ENCODE measurements at regions not wholly inside any gene's neighbourhood (a gene's known extent, or its start where the extent isn't known, plus 50 kb on each side); places are given as distances from the start of the nearest gene placed in this dataset.

GRCh38 chr1:116298746-116299145 lies 74.3 kb upstream of the ATP1A1 start:
- no peak for ATAC-seq

- peak; percentile 72 for ATAC-seq
Measured at GRCh38 chr1:116299248-116299647, 73.8 kb upstream of the ATP1A1 start.

GRCh38 chr1:116302281-116302680 lies 70.8 kb upstream of the ATP1A1 start:
- ATAC-seq = no peak

GRCh38 chr1:116306102-116306501 lies 66.9 kb upstream of the ATP1A1 start:
- ATAC-seq = no peak

- no peak for ATAC-seq
Measured at GRCh38 chr1:116306840-116307442, 66.1 kb upstream of the ATP1A1 start.

GRCh38 chr1:116308276-116308675 lies 64.8 kb upstream of the ATP1A1 start:
- ATAC-seq = no peak

GRCh38 chr1:116309090-116309870 lies 63.8 kb upstream of the ATP1A1 start:
- ATAC-seq = peak; percentile 67

DNA sequence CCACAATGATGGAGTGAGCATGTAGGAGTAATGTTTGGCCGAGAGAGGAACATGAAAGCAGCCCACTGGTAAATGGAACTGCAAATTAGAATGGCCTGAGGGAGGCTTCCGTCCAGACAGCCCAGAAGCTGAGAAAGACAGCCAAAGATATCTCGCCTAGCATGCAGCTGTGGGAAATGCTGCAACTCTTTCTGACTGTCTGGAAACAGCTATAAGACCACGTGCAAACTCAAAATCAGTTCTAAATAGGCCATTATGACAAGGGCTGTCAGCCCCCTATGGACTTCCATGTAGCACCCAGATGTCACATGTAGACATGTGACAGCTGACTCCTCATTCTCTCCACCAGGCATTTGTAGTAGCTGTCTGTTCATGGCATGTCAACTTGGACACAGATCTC lies 62.9 kb upstream of the ATP1A1 start:
- ATAC-seq = no peak

- ATAC-seq = no peak
Measured at GRCh38 chr1:116311193-116311592, 61.9 kb upstream of the ATP1A1 start.

DNA sequence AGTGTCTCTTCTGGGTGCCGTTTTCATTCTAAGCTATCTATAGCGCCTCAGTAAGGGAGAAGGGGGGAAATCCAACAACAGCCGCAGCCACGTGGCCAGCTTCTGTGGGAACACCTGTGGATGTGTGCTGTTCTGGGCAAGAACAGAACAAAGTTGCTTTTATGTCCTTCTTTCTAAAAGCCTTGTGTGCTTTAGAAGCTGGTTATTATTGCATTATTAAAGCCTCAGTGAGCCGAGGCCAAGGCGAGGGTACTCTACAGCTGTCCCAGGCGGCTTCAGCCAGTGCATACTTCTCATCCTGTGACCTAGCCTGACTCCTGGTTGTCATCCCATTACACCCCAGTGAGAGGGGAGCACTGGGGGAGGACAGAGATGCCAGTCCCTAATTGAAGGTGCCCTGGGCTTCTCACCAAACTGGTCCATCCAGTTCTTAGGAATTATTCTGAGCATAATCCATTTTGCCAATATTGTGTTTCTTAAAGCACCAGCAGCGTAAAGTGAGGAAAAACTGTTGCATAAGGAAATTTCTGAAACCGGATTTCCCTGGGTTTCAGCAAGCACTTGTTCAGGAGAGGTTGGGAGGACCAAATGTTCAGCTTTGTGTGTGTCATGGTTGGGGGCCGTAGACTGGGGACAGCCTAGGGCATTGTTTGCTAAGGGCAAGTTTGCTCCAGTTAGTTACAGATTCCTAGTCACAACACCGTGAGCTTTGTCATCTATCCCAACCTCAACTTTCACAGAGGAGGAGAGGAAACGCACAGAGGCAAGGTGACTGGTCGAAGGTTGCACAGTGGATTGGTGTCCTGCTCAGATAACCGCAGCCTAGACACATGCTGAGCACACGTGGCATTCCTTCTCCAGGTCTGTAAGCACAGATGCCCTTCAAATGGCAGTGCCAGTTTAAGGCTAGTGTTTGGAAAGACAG lies 61.0 kb upstream of the ATP1A1 start:
- ATAC-seq = peak; percentile 76

GRCh38 chr1:116312681-116313069 lies 60.4 kb upstream of the ATP1A1 start:
- no peak for ATAC-seq

DNA sequence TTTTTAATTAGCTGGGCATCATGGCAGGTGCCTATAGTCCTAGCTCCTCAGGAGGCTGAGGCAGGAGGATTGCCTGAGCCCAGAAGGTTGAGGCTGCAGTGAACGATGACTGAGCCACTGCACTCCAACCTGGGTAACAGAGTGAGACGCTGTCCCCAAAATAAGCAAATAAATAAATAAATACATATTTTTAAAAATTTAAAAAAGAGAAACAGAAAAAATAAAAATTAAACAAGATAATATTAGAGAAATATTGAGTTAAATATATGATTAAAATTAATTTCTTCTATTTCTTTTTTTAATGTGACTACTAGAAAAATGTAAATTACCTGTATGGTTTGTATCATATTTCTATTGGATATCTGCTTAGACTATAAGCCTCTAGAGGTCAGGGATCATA lies 59.3 kb upstream of the ATP1A1 start:
- ATAC-seq = no peak

GRCh38 chr1:116314305-116314919 lies 58.6 kb upstream of the ATP1A1 start:
- ATAC-seq = no peak

DNA sequence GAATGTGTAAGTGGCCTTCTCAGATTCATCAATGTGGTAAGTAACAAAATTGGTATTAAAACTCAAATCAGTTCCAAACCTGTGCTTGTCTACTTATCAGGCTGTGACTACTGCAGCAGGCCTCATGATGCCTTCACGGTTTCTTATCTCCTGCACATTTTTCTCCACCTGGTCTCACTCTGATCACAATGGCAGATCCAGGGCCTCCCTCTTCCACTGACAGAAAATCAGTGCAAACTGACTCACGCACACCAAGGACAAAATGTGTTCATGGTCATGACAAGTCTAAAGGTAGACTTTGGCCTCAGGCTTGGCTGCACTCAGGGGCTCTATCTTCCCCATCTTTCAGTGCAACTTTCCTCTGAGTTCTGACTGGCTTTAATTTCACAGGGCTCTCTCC lies 56.7 kb upstream of the ATP1A1 start:
- ATAC-seq = no peak

DNA sequence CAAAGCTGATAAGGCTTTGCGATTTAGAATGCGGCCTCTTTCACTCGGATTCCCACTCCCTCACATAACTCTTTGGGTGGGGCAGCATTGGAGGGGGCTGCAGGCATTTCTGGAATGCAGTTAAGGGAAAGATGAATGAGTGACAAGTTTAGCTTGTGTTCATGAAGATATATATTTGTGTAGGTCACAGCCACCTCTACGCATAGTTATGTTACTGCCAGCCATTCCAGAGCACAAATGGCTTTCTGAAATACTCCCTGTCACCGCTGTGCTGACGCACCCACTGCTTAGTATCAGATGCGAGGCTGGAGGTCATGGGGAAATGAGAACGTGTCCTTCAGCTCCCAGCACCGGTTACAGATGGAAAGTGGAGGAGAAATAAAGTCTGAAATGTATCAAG lies 54.1 kb upstream of the ATP1A1 start:
- ATAC-seq = no peak

DNA sequence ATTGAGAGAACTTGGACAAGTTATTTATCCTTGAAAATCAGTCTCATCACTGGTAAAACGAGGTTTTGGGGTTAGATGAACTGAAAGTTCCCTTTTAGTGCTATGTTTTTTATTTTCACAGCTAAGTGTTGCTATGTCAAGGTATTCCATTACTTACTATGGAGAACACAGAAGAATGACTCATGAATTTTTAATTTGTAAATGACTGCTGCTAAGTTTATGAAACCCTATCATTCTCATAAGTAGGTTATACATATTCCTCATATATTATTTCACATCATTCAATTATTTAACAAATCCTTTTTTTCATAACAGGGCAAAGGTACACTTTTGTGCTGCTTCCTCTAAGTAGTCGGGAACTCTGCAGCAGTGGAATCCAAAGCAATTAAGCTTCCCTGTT lies 52.2 kb upstream of the ATP1A1 start:
- no peak for ATAC-seq

DNA sequence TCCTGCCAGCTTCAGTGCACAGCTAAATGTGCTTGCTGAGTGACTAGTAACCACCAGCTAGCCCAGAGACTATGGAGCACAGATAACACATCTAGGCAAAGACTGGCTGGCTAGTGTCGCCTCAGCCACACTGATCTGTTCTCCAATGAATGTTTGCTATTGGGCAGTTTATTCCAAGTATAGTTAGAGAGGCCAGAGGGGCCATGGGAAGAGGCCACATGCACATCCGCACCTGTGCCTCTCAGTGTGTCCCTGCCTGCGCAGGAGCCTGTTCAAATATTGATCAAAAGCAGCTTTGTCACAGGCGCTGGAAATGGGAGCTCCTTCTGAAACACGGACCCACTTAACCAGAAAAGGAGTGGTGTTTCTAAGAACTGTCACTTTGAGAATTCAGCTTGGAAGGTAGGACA lies 51.3 kb upstream of the ATP1A1 start:
- no peak for ATAC-seq

- ATAC-seq = no peak
Measured at GRCh38 chr1:116322752-116323405, 50.2 kb upstream of the ATP1A1 start.
